DMS53 (cell line): ENCODE measurements at regions not wholly inside any gene's neighbourhood (a gene's known extent, or its start where the extent isn't known, plus 50 kb on each side); places are given as distances from the start of the nearest gene placed in this dataset.
"Not testable (repeated sequence)": the region's sequence is repeated elsewhere in the genome, so short reads cannot be mapped to it uniquely, and the experiment has no call there.

Source experiments
- DNase-seq: peaks from one replicate; lab custom pipeline; 2025; lab: John Stamatoyannopoulos, UW

DNA sequence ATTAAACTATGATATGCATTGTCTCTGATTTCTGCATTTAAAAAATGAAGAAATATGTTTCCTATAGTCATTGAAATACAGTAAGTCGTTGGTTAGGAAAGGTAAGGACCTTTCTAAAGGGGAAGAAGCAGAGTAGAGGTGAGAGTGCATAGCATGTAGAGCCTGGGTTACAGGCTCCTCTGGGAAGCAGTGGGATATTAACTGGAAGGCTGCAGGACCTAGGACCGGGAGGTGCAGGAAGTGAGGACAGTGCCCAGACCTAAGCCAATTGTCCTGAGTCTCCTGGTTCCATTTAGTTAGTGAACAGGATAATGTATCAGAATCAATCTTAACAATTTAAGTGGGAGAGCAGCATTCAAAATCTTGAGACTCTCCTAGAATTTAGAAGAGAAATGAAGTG lies 237.1 kb upstream of the NUDT6 start:
- DNase-seq: no peak

GRCh38 chr4:123162859-123163258 lies 233.7 kb upstream of the SPRY1 start:
- no peak for DNase-seq

DNA sequence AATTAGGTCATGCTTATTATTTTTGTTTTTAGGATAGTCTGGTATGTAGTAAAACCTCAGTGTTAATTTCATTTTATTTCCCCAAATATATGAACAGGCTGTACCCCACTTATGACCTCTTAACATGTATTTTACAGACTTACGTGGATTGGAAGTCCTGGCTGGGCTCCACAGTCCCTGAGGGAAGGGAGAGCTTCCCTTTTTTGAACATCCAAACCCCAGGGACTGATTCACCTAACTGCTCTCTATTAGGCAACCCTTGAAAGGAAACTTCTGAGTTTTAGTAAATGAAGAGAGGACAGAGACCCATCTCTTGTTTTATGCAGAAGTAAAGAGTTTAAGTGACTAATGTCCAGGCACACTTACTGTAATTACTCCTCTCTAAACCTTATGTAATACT lies 233.1 kb upstream of the SPRY1 start:
- DNase-seq: no peak

GRCh38 chr4:123166023-123166422 lies 230.6 kb upstream of the SPRY1 start:
- no peak for DNase-seq

DNA sequence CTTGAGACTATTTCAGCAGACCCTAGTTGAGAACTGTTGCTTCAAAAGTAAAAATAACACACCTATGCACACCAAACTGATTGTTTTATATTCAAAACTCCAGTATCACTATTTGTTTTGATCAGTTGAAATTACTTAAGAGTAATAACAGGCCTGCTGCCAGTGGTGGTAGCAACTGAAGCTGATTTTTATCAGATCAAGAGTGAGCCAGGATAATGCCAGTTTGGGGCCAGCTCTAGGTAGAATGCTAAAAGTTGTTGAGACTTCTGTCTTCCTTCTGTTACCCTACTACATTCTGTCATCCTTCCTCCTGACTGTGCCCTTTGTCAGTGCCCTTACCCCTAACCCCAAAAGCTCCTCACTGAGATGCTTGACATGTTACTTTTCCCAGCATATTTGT lies 228.7 kb upstream of the SPRY1 start:
- no peak for DNase-seq

- DNase-seq: no peak
Measured at GRCh38 chr4:123168812-123169211, 227.8 kb upstream of the SPRY1 start.

DNA sequence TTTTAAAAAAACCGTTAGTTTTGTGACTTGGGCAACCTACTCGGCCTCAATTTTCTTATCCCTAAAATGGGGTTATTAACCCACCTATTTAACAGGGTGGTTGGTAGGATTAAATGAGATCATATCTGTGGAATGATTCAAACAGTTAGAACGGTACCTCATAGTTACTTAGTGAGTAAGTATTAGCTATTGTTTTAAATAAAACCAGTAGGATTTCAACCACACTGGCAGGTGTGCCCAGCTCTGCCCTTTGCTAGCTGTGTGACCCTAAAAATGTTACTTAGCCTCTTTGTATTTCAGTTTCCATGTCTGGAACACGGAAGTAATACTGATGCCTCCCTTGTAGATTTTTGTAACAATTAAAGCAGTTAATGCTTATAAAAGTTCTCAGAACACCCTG lies 225.8 kb upstream of the SPRY1 start:
- no peak for DNase-seq

- no peak for DNase-seq
Measured at GRCh38 chr4:123176605-123177004, 220.0 kb upstream of the SPRY1 start.

DNA sequence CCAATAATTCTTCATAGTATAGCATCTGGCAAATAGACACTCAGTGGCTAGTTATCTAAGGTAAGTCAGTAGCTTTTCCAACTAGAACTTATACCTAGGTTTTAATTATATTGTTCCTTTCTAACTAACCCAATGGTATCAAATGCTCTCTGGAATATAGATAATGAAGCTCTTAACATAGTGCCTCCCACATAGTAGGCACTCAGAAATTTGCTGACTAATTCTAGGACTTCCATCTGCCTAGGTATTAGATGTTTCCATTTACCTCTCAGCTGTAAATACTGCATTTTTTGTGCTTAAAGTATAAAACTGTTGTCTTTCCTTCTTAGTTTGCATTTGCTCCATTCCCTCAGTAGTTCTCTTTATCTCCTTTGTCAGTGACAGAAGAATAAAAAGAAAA lies 214.3 kb upstream of the SPRY1 start:
- DNase-seq: no peak

DNA sequence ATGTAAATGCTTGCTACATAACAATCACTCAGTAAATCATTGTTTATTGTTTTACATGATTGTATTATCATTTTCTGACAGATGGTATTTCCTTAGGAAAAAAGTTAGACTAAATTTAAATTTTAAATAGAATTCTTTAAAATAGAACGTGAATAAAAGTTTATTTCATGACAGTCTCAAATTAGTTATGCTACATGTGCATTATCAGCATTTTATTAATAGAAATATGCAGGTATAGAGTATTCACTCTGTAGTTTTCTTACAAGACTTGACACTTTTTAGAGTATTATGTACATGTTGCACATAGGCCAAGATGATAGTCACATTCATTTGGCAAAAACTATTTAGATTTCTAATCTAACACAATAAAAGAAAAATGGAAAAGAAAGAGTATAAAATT lies 213.3 kb upstream of the SPRY1 start:
- DNase-seq: no peak

DNA sequence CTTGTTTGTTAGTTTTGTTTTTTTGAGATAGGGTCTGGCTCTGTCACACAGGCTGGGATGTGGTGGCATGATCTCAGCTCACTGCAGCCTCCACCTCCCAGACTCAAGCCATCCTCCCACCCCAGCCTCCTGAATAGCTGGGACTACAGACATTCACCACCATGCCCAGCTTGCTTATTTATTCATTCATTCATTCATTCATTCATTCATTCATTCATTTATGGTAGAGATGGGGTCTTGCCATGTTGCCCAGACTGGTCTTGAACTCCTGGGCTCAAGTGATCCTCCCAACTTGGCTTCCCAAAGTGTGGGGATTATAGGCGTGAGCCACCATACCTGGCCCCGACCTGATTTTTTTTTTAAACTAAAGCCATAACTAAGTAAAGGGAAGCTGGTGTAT lies 212.8 kb upstream of the SPRY1 start:
- not testable (repeated sequence) for DNase-seq

DNA sequence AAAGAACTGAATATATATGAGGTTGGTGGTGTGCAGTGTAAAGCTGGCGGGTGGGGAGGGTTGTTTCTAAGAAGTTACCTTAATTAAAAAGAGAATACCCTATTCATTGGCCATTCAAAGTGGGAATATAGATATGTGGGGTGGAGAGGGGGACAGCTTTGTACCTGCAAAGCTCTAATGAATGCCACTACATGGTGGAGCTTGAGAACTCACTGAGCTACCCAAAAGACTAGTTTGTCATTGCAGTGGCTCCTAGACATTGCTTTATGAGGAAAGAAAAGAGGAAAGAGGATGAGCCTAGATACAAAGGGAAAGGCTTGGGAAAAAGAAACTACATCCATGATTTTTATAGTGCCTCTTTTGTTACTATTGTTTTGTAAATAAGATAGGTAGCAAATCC lies 209.9 kb upstream of the SPRY1 start:
- DNase-seq: no peak

- no peak for DNase-seq
Measured at GRCh38 chr4:123190176-123190575, 206.4 kb upstream of the SPRY1 start.

DNA sequence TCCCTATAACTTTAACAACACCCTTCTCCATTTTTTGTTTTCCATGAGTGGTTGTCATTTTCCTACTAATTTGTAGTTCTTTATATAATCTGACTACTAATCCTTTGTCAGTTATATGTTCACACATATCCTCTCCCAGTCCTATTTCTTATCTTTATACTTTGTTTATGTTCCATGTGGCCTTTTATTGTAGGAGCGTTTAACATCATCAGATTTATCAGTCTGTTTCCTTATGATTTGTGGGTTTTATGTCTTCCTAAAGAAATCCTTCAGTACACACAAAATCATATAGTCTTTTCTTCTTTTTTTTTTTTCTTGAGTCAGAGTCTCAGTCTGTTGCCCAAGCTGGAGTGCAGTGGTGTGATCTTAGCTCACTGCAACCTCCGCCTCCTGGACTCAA lies 204.9 kb upstream of the SPRY1 start:
- no peak for DNase-seq

- DNase-seq: no peak
Measured at GRCh38 chr4:123193802-123194367, 202.7 kb upstream of the SPRY1 start.

- no peak for DNase-seq
Measured at GRCh38 chr4:123198706-123199105, 197.9 kb upstream of the SPRY1 start.

- DNase-seq: no peak
Measured at GRCh38 chr4:123200051-123200940, 196.3 kb upstream of the SPRY1 start.

GRCh38 chr4:123204737-123205136 lies 191.9 kb upstream of the SPRY1 start:
- DNase-seq: no peak

- DNase-seq: no peak
Measured at GRCh38 chr4:123206016-123206415, 190.6 kb upstream of the SPRY1 start.

- no peak for DNase-seq
Measured at GRCh38 chr4:123209436-123209835, 187.2 kb upstream of the SPRY1 start.

DNA sequence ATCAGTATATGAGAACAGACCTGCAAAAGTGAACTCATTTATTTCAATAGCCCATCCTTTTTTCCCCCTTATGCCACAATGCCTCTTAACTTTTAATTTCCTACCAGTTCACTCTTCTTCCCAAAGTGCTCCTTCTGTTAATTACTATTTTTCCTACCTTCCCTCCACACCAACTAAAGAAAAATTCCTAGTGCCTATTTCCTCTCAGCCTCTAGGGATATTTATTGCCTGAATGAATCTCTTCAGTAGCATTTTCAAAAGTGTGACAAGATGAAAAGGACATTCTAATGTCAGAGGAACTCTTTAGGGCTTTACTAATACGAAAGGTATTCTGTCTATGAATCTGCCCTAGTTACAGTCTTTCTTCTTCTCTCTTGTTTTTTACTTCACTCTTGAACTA lies 181.1 kb upstream of the SPRY1 start:
- no peak for DNase-seq

DNA sequence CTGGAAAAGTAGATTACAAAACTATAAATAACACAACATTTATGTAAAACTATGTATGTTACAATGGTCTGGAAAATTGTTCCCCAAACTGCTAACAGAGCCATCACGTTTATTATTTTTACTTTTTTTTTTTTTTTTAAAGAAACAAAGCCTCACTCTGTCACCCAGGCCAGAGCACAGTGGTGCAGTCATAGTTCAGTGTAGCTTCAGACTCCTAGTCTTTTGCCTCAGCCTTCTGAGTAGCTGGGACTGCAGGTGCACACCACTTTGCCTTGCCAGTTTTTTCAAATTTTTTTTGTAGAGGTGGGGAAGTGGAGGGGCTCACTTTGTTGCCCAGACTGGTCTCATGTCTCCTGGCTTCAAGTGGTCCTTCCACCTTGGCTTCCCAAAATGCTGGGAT lies 180.1 kb upstream of the SPRY1 start:
- DNase-seq: no peak

- no peak for DNase-seq
Measured at GRCh38 chr4:123216946-123217345, 179.6 kb upstream of the SPRY1 start.

DNA sequence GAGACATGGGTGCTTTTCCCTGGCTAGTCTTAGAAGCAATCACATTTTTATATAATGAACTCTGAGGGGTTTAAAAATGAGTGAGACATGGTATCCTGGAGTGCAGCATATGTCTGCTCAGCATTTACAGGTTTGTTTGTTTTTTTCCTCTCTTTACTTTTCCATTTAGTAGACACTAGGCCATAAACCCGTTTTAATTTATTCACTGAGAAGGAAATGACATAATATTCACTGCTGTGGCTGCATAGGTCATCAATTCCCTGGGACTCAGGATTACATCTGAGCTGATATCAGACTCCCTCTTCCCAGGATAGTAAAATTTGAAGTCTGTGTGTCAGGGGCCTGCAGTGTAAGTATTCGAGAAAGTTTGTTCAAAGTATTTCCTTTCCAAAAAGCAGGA lies 178.9 kb upstream of the SPRY1 start:
- peak; percentile 19 for DNase-seq
